C4-2B (cell line): ENCODE measurements at regions not wholly inside any gene's neighbourhood (a gene's known extent, or its start where the extent isn't known, plus 50 kb on each side); places are given as distances from the start of the nearest gene placed in this dataset.

Experiments used
- H3K27ac ChIP-seq: fragments of 450-650 bp; 2 replicates; pipeline ENCODE4 v1.5.1; 2017
- CTCF ChIP-seq: fragments of 450-650 bp; conservative IDR thresholded peaks from 2 replicates; pipeline ENCODE4 v1.5.1; 2017; ENCODE audit warnings: mild to moderate bottlenecking
- ZFX ChIP-seq: fragments of 450-650 bp; IDR thresholded peaks from 2 replicates; pipeline ENCODE4 v1.6.1; 2017

DNA sequence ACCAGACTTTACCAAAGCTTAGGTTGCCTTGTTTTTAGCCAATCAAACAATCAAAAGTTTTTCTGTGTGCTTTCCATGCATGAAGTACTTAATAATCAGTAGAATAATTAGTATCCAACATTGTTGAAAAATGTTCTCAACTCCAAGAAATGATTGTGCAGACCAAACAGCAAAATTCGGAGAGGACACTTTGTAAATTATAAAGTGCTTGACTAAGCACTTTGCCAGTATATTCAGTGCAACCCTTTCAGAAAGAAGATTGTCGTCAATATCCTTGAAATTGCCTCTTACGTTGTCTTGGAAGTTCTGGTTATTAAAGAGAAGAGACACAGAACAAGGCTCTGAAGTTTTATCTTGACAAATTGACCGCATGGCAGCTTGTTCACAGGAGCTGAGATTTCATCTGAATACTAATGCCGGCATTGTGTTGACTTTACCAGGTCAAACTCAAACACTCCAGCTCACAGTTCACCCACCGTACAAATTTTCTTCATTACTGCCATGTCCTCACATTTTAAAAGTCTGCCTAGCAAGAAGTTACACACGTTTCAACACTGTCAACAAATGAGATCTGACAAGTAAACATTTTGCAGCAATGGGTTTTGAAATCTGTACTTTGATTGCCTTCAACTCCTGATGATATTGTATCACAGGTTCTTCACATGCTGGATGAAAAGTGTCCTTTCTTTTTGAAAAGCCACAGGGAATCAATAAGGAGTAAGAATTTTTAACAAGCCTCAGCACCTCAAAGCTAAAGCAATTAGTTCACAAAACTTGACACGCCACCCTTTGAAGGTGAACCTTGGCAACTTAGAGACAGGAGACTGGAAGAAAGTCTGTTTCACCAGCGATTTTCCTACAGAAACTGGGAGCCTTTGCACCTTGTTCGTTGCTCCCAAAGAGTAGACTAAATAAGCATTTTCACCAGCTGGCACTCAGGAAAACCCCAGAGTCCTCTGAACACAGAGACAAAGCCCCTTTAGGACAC is 150.9 kb downstream of the RFC3 start:
- H3K27ac ChIP-seq, result no peak overlapping the region
- no peak for TF ChIP-seq ZFX
- no peak for TF ChIP-seq CTCF

DNA sequence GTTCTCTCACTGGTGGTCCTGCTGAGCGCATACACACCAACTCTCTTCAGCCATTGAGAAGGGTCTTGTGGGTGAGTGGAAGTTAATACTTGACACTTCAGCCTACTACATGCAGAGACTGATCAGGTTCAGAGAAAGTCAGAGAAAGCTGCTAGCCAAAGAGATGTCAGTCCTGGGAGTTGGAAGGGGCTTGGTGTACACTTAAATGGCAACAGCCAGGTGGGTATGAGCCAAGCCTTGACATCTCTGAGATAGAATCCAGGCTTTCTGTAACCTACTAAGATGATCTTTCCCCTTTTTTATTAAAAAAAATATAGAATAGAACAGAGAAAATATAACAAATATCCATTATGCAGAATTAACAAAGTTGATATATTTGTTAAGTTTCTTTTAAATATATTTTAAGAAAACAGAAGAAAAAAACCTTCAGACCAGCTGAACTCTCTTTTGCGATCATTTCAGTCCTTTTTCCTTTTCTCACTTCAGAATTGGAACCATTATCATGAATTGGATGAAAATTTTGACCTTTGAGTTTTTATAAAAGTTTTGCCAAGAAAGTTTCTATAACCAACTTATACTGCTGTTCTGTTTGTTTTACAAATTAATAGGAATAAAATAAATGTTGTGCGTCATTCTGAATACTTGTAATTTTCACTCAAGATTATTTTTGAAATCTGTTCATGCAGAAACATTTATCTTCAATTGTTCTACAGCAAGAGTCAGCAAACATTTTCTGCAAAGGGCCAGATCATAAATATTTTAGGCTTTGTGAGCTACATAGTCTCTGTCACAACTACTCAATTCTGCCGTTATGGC is 153.0 kb downstream of the RFC3 start:
- TF ChIP-seq CTCF, result no peak; the same call in 1 of the 2 replicates
- H3K27ac ChIP-seq, result no peak overlapping the region

GRCh38 chr13:33971562-33971819 is 153.5 kb downstream of the RFC3 start:
- H3K27ac ChIP-seq, result no peak overlapping the region
- TF ChIP-seq CTCF (no peak), ZFX (no peak)

DNA sequence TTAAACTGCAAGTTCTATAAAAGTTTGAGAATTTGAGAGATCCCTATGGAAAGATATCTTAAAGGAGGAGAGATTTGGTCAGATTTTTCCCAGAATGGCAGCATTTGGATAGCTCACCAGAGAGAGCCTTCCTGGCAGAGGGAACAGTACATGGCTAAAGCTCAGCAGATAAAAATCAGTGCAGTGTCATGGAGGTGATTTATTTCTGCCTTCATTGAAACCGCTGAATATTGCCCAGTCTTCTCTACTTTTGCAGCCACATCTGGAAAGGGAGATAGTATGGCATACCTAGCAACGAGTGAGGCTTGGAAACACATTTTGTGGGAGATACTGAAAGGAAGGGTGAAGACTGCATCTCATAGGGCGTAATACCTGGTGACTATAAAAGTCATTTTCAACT is 155.2 kb downstream of the RFC3 start:
- no peak for TF ChIP-seq ZFX
- no peak for TF ChIP-seq CTCF
- no peak overlapping the region for H3K27ac ChIP-seq

DNA sequence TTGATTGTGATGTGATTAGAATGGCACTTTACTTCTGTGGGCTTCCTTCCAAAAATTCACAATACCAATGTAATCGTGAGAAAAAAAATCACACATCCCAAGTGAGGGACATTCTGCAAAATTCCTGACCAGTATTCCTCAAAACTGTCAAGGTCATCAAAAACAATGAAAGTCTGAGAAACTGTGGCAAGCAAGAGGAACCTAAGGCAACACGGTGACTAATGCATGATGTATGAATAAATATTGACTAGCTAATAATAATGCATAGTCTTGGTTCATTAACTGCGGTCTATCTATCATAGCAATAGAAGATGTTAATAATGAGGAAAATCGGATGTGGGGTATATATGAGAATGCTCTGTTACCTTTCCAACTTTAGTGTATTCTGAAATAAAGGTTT is 159.0 kb downstream of the RFC3 start:
- H3K27ac ChIP-seq, result no peak overlapping the region
- no peak for TF ChIP-seq ZFX
- no peak for TF ChIP-seq CTCF

DNA sequence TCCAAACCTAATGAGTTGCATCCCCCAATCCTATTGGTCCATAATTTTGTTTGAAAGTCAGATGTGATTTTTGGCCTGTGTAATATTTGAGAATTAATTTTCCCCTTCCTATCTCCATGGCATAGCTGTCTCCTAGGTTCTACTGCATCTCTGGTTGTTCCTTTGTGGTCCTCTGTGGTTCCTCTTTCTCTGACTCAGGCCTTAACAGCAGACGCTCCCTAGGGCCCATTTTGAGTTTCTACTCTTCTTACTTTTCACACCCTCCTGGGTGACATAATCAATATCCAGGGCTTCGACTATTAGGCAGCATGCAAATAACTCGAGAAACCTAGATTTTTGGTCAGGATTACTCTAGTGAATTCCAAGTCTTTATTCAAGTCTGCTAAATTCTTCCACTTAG is 160.7 kb downstream of the RFC3 start:
- H3K27ac ChIP-seq, result no peak overlapping the region
- no peak for TF ChIP-seq ZFX
- no peak for TF ChIP-seq CTCF

- no peak overlapping the region for H3K27ac ChIP-seq
- TF ChIP-seq ZFX (no peak), CTCF (no peak)
These were observed 175.0 kb downstream of the RFC3 start for GRCh38 chr13:33992881-33993336.
